Astrocyte of the spinal cord (primary cell): ENCODE measurements at regions not wholly inside any gene's neighbourhood (a gene's known extent, or its start where the extent isn't known, plus 50 kb on each side); places are given as distances from the start of the nearest gene placed in this dataset.
"Not testable (repeated sequence)": the region's sequence is repeated elsewhere in the genome, so short reads cannot be mapped to it uniquely, and the experiment has no call there.

Experiments
- DNase-seq: peaks from one replicate; pipeline ENCODE4 v3.0.0; 2011; ENCODE audit warnings: low read depth, low spot score
- H3K4me3 ChIP-seq: 2 replicates; pipeline ENCODE4 v1.5.1; 2011; ENCODE audit warnings: low read depth, mild to moderate bottlenecking, low read length, moderate library complexity
- in situ Hi-C: cut with HindIII; loops from 2 replicates; pipeline ENCODE4 v1.10.0; 2017; ENCODE audit warnings: low sequenced_read_pairs
- TF ChIP-seq, protein P1 (sequence below): IDR thresholded peaks from 2 replicates; pipeline ENCODE4 v1.5.1; 2012; ENCODE audit warnings: low read depth, mild to moderate bottlenecking, low read length, inconsistent platforms

- no peak overlapping the region for H3K4me3 ChIP-seq
- no peak for DNase-seq
- in situ Hi-C loops, result no loop called here
- TF ChIP-seq, protein P1, sequence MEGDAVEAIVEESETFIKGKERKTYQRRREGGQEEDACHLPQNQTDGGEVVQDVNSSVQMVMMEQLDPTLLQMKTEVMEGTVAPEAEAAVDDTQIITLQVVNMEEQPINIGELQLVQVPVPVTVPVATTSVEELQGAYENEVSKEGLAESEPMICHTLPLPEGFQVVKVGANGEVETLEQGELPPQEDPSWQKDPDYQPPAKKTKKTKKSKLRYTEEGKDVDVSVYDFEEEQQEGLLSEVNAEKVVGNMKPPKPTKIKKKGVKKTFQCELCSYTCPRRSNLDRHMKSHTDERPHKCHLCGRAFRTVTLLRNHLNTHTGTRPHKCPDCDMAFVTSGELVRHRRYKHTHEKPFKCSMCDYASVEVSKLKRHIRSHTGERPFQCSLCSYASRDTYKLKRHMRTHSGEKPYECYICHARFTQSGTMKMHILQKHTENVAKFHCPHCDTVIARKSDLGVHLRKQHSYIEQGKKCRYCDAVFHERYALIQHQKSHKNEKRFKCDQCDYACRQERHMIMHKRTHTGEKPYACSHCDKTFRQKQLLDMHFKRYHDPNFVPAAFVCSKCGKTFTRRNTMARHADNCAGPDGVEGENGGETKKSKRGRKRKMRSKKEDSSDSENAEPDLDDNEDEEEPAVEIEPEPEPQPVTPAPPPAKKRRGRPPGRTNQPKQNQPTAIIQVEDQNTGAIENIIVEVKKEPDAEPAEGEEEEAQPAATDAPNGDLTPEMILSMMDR, result no peak
Observed at GRCh38 chrX:25503826-25504225, 488.1 kb upstream of the ARX start.

DNA sequence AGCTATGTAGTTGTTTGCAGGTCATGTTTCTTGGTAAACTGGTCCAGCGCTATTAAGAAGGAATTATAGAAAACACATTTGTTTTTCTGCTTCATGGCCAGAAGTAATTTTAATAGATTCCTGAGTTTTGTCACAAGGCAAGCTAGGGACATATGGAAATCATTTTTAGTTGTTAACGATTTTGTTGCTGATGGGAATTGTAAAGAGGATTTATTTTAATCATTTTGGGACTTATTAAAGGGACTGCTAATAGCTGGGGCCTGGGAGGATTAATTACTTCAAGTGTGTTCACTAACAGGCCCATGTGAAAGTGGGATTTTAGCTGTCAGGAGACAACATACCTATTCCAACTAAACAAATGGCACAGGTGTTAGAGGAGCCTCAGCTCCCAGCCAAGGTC lies 492.0 kb upstream of the ARX start:
- TF ChIP-seq, protein P1, result no peak
- DNase-seq, result no peak
- in situ Hi-C loops, result no loop called here
- no peak overlapping the region for H3K4me3 ChIP-seq

- DNase-seq, result no peak
- TF ChIP-seq, protein P1, result no peak
- in situ Hi-C loops, result no loop called here
- H3K4me3 ChIP-seq, result no peak overlapping the region
Observed at GRCh38 chrX:25519258-25519657, 503.5 kb upstream of the ARX start.

- H3K4me3 ChIP-seq, in situ Hi-C loops, DNase-seq: not testable (repeated sequence)
Observed at GRCh38 chrX:25522443-25523010, 506.8 kb upstream of the ARX start.

DNA sequence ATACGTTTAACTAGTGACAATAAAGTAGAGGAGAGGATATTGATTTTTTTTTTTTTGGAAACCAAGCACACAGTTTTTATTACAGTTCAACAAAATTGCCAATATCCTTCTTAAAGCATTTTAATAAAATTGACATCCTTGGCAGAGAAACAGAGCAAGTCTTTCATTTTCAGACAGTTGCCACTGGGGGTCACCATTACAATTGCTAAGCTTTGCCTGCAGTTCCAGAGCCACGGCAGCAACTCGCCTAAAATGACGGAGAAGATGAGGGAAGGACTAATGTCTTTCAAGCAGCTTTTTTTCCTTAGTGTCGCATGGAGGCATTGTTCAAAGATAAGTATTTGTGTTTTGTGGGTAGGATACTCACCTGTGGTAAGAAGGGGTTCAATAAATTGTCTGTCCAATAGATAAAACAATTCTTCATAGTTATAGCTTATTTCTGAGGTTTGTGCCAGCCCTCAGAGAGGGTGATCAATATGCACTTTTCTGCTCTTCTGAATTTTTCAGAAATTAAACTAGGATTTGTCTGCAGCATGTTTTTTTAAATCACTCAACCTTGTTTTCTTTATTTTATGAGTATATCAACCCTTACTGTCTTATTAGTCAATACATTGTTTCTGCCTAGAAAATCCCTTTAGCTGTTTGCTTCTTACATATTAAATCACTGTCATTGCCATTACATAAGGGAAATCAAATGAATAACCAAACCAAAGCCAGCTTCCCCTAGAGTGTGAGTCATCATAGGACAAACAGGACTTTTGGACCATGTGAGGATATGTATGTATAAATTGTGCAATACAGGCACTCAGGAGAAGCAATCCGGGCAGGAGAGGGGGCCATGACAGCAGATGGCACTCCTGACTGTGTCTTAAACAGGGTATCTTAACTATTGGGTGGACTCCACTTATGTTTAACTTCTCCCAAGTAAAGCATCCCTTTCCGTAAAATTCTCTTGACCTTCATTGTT lies 508.1 kb upstream of the ARX start:
- TF ChIP-seq, protein P1, result peak; percentile 30
- peak; percentile 53 for DNase-seq
- no peak overlapping the region for H3K4me3 ChIP-seq
- in situ Hi-C loops, result no loop called here

DNA sequence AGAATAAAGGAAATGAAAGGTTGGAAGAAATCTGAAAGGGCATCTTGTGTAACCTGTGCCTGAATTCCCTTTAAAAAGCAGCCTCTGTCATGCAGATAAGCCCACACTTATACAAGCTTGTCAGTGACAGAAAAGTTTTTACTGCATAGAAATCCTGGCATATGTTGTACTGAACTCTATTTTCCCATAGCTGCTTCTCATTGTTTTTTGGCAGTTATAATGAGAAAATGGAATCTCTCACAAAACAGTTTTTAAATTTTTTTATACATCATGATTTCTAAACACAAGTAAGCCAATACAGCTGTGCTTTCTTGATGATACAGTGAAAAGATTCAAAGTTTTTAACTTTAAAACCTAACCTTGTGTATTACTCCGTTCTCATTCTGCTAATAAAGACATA lies 511.4 kb upstream of the ARX start:
- in situ Hi-C loops, result no loop called here
- TF ChIP-seq, protein P1, result no peak
- DNase-seq, result no peak
- H3K4me3 ChIP-seq, result no peak overlapping the region

DNA sequence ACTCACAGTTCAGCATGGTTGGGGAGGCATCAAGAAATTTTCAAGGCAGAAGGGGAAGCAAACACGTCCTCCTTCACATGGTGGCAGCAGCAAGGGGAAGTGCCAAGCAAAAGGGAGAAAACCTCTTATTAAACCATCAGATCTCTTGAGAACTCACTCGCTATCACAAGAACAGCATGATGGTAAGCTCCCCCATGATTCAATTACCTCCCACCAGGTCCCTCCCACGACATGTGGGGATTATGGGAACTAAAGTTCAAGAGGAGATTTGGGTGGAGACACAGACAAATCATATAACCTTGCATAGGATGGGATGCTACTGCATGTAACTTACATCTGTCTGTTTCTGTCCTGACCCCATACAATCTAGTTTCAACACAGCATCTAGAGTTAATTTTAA lies 511.8 kb upstream of the ARX start:
- in situ Hi-C loops, result no loop called here
- no peak for DNase-seq
- no peak overlapping the region for H3K4me3 ChIP-seq
- TF ChIP-seq, protein P1, result no peak
